Esophagus muscularis mucosa (tissue), 4 donors: ENCODE measurements at regions not wholly inside any gene's neighbourhood (a gene's known extent, or its start where the extent isn't known, plus 50 kb on each side); places are given as distances from the start of the nearest gene placed in this dataset.

Source experiments
- EP300 ChIP-seq: sonication (generic); formaldehyde crosslinking; IDR thresholded peaks from one replicate; pipeline ENCODE4 v1.6.1; 2017; ENCODE audit warnings: antibody characterized with exemption
- POLR2A ChIP-seq: fragments of 450-650 bp; IDR thresholded peaks from one replicate; pipeline ENCODE4 v1.6.1; 2017; ENCODE audit warnings: antibody characterized with exemption, moderate library complexity, mild to moderate bottlenecking, low read depth
- TF ChIP-seq, protein P1 (sequence below), 3 experiments: fragments of 200-600 bp in 2 of 3; fragments of 450-650 bp in 1 of 3; sonication (generic) in 2 of 3; IDR thresholded peaks; one replicate each; pipeline ENCODE4 v1.5.1; 2017 to 2019; ENCODE audit warnings: antibody characterized with exemption in 3 of 3, mild to moderate bottlenecking in 2 of 3, moderate library complexity in 1 of 3

DNA sequence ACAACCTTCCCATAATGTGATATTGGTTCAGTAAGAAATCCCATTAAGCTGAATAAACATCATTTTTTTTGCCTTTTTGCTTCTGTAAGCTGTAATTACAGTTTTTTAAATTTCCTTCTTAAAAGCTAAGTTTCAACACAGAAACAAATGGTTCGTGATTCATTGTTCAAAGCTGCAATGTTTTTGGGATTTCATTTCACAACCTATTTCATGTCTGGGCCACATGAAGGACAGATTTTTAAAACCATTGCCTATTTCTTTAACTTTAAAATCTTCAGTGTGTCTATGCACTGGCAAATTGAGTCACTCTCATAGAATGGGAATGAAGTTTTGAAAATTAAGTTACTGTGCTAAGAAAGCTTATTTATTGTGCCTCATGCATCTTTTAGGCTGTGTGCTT lies 66.9 kb downstream of the TFPI2 start:
- TF ChIP-seq, protein P1, sequence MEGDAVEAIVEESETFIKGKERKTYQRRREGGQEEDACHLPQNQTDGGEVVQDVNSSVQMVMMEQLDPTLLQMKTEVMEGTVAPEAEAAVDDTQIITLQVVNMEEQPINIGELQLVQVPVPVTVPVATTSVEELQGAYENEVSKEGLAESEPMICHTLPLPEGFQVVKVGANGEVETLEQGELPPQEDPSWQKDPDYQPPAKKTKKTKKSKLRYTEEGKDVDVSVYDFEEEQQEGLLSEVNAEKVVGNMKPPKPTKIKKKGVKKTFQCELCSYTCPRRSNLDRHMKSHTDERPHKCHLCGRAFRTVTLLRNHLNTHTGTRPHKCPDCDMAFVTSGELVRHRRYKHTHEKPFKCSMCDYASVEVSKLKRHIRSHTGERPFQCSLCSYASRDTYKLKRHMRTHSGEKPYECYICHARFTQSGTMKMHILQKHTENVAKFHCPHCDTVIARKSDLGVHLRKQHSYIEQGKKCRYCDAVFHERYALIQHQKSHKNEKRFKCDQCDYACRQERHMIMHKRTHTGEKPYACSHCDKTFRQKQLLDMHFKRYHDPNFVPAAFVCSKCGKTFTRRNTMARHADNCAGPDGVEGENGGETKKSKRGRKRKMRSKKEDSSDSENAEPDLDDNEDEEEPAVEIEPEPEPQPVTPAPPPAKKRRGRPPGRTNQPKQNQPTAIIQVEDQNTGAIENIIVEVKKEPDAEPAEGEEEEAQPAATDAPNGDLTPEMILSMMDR (IDR thresholded peaks at IDR 0.05), result no peak
- no peak for TF ChIP-seq POLR2A
- TF ChIP-seq EP300, result no peak
